GM19240 (cell line): ENCODE measurements at regions not wholly inside any gene's neighbourhood (a gene's known extent, or its start where the extent isn't known, plus 50 kb on each side); places are given as distances from the start of the nearest gene placed in this dataset.
"Not testable (repeated sequence)": the region's sequence is repeated elsewhere in the genome, so short reads cannot be mapped to it uniquely, and the experiment has no call there.

Experiments used
- DNase-seq: peaks from one replicate; pipeline ENCODE4 v3.0.0; 2011; ENCODE audit warnings: low spot score; ENCODE audit not compliant: insufficient read length

DNA sequence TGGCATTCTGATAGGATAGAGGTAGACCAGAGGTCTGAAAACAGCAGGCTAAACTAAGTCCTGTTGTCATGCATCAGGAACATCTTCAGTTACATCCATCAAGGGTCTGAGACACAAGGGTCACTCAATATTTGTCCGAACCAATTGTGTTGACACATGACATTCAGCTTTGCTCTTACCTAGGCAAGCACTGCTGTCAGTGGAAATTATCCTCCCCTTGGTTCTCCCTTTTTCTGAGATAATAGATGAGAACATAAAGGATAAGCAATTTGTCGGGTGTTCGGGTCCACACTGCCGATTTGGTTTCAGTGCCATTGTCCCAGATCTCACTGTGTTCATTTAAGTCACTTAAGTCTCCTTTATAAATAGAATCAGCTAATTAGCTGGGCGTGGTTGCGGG lies 148.3 kb upstream of the MSX2 start:
- DNase-seq = no peak

DNA sequence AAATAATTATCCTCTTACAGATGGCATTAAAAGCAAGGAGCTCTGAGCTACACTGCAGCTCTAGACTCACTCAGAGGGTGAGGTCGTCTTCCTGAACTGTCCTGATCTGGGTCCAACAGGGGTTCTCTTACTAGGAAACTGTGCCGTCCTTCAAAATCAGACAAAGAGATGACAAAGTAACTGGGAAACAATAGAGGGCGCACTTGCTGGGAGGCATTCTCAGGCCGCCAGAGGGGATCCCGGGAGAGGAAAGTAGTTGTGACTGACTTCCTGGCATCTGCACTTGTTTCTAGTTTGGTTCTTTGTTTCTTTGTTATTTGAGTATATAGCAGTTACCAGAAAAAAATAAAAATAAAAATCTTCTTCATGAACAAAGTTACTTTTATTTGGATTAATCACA lies 142.9 kb upstream of the MSX2 start:
- DNase-seq = no peak

DNA sequence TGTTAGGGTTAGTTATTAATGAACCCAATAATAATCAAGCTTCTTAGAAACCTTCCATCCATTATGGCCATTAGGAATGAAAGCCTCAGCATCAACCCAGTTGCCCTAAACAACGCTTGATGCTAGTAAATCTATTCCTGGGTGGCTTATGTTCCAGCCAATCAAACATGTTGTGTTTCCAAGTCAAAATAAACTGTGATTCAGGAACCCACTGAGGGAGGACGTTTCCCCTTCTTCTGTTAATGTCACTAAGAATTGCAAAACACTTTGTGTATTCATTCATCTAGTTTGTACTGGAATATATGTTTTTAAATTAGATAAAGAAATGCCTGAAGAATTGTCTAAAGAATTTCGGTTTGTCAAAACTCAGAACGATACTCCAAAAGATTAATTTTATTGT lies 142.5 kb upstream of the MSX2 start:
- no peak for DNase-seq

DNA sequence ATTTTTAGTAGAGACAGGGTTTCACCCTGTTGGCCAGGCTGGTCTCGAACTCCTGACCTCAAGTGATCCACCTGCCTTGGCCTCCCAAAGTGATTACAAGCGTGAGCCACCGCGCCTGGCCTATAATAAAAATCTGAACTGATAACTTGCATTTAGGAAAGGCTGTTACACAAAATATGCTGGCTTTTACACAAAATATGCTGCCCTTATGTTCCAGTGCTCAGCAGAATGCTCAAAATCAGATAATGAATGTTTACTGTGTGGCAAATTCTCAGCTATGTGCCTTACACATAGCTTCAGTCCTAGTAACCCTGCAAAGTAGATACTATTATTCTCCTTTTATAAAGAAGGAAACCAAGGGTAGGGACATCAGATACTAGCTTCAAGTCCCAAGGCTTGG lies 141.3 kb upstream of the MSX2 start:
- no peak for DNase-seq

DNA sequence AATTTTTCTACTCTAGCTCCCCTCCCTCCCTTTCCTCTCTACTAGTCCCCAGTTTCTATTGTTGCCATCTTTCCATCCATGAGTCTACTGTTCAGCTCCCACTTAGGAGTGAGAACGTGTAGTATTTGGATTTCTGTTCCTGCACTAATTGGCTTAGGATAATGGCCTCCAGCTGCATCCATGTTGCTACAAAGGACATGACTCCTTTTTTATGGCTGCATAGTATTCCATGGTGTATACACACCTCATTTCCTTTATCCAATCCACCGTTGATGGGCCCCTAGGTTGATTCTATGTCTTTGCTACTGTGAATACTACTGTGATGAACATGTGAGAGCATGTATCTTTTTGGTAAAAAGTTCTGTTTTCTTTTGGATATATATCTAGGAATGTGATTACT lies 138.9 kb upstream of the MSX2 start:
- no peak for DNase-seq

DNA sequence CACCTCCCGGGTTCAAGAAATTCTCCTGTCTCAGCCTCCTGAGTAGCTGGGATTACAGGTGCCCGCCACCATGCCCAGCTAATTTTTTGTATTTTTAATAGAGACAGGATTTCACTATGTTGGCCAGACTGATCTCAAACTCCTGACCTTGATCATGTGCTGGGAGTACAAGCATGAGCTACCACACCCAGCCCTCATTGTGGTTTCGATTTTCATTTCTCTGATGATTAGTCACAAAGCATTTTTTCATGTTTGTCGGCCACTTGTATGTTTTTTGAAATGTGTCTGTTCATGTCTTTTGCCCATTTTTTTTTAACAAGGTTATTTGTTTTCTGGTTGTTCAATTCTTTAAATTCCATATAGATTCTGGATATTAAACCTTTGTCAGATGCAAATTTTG lies 138.2 kb upstream of the MSX2 start:
- DNase-seq = not testable (repeated sequence)

DNA sequence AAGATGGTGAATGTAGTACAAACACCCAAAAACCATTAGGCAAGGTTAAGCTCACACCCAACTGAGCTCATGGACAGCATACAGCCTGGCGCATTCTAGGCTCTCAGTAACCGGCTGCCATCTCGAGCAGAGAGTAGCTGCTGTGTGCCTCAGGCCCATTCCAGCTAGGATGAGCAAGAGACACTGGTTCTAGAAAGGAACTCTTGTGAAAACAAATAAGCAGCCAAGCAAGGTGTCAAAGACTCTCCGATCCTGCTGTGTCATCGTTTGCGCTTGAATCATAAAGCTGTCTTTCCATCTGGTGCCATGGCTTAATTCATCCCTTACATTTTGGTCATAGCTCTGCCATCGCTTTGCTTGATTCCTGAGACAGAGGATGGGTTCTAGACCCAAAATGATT lies 135.4 kb upstream of the MSX2 start:
- no peak for DNase-seq

DNA sequence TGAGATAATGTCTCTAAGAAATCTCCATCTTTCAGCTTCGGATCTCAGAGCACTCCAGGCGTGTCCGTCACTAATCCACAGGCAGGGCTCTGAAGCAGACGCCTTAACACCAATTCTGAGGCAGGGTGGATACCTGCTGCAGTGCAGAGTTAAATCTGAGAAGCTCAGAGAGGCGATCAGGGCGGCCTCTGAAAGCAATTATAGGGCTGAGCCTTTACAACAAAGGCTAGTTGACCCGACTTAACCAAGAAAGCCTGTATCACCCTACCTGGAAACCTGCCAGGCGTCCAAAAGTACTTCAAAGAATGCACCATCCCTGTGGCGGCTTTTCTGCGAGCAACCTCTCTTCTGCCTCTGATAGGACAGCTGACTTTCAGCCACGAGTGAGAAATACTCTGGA lies 134.8 kb upstream of the MSX2 start:
- DNase-seq = no peak

DNA sequence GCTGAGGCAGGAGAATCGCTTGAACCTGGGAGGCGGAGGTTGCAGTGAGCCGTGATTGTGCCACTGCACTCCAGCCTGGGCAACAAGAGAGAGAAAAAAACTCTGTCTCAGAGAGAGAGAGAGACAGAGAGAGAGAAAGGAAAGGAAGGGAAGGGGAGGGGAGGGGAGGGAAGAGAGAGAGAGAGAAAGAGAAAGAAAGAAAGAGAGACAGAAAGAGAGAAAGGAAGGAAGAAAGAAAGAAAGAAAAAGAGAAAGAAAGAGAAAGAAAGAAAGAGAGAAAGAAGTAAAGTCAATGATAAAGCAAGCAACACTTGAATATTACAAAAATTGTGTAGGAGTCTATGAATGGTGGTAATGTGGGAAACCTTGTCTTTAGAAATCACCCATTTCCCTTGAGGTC lies 133.6 kb upstream of the MSX2 start:
- DNase-seq = no peak

DNA sequence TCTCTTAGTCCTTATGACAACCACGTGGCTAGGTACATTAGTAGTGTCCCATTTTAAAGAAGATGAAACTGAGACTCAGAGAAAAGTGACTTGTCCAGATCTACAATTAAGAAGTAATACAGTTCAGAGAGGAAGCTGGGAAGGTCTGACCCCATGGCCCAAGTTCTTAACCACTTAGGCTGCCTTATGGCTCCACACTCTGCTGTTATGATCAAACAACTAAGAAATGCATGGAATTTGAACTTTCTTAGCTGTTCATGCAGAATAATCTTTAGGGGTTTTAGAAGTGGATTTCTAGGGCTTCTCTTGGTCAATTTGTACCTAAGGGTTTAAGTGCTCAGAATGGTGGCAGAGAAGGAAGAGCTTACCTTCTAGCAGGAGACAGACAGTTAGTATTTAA lies 128.0 kb upstream of the MSX2 start:
- no peak for DNase-seq

DNA sequence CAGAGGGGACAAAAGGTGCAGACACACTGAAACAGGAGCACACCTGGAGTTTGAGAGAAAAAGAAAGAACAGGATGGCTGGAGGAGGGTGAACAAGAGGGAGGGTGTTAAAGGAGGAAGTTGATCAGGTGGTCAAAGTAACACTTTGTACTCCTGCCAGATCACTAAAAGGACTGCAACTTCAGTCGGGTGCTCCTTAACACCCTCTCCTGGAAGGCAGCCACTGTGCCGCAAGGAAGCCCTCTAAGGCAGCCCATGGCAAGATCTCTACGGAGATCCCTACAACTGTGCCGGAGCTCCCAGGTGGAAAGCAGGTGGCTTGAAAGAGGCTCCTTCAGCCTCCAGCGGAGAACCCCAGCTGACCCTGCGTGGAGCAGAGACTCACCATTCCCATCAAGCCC lies 124.4 kb upstream of the MSX2 start:
- DNase-seq = no peak

DNA sequence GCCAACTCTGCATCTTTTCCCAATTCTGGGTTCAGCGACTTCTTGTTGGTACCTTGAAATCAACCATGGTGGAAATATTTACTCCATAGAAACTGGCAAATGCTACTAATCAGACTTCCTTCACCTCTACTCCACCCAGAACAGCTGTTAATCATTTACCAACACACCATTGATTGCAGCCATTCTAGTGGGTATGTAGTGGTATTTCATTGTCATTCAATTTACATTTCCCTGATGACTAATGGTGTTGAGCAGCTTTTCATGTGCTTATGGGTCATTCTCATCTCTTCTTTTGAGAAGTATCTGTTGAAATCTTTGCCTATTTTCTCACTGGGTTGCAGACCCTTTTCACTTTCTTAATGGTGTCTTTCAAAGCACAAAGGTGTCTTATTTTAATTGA lies 122.4 kb upstream of the MSX2 start:
- DNase-seq = no peak

DNA sequence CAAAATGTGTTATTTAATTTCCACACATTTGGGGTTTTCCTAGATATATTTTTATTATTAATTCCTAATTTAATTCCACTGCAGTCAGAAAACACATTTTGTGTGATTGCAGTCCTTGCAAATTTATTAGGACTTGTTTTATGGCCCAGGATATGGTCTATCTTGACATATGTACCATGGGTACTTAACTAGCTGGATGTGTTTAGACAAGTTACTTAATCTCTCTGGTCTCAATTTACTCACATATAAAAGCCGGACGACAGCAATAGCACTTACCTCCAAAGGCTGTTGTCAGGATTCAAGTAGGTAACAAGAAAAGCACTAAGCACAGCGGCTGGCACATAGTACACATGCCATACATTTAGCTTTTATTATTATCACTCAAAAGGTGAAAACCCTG lies 118.2 kb upstream of the MSX2 start:
- no peak for DNase-seq

DNA sequence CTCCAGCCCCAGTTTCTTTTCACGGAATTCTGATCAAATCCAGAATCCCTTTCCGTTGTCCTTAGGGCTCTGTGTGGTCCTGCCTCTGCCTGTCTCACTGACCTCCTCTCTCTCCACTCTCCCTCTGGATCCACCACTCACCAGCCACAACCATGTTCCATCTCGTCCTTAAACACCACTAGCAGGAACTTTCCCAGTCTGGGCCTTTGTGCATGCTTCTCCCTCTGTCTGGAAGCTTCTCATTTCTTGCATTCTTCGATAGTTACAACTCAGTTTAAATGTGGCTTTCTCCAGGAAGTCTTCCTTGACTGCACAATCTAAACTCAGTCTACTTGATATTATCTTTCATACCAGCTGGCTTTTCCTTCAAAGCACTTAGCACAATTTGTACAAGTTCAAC lies 117.7 kb upstream of the MSX2 start:
- DNase-seq = no peak

DNA sequence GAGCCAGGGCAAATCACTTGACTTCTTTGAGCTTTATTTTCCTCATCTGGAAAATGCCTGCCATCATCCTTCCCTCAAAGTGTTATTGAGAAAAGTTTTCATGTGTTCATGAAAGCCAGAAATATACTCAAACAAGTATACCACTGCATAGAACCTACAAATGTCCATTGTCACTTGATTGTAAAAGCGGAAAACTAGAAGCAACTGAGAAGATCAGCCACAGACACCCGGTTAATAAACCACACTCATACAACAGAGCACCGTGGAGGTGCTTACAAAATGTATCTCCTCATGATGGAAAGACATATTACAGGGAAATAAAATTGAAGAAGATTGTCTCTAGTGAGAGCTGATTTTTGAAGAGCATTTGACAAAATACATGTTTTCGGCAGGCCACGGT lies 117.2 kb upstream of the MSX2 start:
- no peak for DNase-seq

DNA sequence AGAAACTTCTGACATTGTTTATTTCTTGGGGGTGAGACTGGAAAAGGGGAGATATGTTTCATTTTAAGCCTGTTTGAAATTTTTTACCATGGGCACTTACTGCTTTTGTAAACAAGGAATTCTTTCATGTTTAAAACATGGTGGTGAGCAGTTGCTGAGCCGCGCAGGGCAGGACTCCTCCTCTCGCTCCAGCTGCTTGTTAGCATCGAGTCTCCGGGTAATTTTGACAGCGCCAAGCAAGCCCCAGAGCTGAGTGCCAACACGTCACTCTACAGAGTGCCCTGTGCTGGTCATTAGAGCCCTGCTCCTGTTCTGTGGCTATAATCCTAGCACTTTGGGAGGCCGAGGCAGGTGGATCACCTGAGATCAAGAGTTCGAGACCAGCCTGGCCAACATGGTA lies 116.5 kb upstream of the MSX2 start:
- DNase-seq = no peak

DNA sequence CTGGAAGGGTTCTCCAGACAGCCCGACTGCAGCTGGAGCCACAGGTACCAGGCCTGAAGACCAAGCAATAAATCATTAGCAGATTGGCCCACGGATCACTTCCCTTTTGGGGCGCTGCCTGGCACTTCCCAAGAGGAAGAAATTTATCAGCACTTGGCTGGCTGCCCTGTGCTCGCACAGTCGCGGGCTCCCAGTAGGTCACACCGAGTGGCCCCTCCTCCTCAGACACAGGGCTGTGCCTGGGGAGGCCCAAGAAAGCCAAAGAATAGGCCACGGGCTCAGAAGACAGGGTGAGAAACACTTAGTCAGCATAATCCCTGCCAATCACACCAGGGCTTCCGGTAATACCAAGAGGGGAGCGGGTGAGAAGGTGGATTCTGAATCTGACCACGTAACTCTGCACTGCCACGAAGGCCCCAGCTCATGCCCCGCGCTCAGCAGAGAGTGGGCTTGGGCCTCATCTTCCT lies 115.7 kb upstream of the MSX2 start:
- DNase-seq = no peak

DNA sequence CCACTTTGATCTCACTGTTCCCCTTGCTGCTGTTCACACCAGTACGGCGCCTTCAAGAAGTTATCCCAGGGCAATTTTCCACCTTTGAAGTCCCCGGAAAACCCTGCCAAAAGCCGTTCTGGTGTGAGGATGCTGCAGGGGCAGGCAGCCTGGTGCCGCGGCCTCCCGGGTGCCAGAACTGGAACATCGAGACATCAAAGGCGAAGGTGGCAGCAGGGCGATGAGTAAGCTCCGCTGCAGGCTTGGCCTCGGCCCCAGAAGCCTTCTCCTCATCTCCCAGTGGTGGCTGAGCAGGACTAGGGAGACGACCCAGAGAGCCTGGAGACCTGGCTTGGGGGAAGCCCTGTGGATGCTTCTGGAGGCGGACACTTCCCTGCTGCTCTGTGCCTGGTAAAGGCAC lies 115.3 kb upstream of the MSX2 start:
- no peak for DNase-seq

DNA sequence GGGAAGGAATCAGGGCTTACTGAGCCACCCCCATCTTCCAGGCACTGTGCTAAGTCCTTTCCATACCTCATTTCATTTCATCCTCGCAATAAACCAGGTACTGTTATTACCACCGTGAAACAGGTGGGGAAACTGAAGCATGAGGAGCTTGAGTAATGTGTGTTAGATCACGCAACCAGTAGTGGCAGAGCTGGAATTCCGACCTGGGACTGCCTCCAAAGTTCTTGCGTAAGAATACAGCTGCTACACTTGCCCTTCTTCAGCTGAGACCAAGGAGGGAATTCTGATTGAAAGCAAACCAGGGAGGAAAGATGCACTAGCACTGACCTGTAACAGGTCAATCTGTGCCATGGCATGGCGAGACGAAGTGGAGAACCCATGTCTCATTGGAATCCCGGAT lies 113.4 kb upstream of the MSX2 start:
- DNase-seq = no peak

DNA sequence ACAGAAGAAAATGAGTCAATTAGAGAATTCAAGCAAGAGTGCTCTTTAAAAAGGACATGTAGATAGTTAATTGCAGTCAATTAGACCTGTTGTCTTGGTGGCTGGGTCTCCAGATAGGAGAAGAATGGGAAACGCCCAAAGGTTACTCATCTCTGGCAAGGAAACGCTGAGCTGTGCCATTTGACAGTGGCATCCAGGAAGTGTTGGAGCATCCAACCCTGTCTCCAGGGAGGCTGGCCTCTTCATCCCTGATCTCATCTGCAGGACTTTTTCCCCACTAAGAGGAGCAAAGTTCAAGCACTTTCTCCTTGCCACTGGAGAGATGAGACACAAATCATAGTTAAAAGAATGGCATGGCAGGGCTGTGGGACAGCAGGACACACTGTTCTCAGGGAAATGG lies 111.7 kb upstream of the MSX2 start:
- DNase-seq = no peak

DNA sequence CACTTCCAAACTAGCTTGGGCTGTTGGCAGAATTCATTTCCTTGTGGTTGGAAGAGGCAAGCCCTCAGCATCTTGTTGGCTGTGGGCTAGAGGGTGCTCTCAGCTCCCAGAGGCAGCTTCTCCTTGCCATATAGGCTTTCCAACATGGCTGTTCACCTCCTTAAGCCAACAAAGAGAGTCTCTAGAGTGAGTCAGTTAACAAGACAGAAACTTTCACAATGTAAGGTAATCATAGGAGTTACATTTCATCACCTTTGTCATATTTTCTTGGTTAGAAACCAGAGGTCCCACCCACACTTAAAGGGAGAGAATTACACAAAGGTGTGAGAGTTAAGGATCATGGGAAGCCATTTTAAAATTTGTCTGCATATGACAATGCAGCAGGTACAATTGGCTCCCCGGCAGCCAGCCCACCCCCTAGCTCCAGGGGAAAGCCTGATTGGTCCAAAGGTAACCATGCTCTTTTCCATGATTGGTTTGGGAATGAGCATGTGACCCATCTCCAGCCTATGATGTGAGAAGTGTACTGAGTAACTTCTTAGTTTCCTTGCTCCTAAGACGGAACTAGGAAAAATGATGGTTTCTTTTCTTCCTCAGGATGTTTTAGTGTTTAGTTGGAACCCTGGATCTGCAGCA lies 109.8 kb upstream of the MSX2 start:
- no peak for DNase-seq

DNA sequence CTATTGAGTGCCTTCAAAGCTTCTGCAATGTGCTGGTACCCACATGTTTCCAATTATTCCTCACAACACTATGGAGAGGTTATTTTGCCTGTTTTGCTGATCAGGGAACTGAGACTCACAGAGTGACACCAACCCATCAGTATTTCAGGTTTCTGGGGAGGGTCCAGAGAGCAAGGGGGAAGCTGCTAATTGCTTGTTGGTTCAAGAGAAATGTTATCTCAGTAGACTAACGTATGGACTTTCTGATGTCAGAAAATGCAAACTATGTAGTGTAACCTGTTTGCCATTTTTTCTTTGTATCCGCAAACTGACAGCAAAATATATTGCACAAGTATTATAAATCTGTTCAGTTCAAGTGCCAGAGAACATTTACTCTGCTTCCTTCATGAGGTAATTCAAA lies 108.3 kb upstream of the MSX2 start:
- no peak for DNase-seq

DNA sequence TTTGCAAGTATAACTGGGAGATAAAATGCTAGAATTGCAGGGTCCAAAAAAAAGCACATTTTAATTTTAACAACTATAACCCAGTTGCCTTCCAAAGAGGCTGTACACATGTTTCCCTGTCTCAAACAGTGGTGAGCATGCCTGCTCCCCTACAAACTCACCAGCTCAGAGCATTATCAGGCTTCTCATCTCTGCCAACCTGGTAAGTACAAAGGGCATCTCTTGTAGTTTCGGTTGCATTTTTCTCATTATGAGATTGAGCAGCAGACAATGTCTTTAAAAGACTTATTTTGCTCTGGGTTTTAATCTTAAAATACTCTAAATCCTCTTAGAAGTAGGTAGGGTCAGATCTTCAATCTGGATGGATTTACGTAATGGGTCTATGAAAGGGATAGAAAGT lies 107.1 kb upstream of the MSX2 start:
- DNase-seq = no peak

DNA sequence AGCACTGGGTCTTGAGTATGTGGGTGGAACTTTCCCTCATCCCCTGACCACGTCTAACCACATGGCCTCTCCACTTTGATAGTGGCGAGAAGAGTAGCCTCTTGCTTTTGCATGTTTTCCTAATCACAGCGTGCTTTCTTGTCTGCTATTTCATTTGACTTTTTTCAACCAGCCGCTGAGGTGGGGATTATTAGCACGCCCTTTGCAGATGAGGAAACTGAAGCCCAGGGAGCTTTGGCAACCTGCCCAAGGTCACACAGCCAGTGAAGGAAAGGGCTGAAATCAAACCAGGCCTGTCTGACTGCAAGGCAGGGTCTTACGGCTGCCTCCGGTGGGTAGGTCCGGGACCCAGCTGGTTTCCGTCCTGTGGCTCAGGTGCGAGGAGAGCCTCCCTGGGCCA lies 106.5 kb upstream of the MSX2 start:
- no peak for DNase-seq
